Trophoblast cell (in vitro differentiated cells and primary cell): ENCODE measurements at regions not wholly inside any gene's neighbourhood (a gene's known extent, or its start where the extent isn't known, plus 50 kb on each side); places are given as distances from the start of the nearest gene placed in this dataset.

Experiments used
- DNase-seq, 2 donors: peaks; one replicate each; pipeline ENCODE4 v3.0.0-alpha.2; 2016
- H2AFZ ChIP-seq: 2 replicates; pipeline ENCODE4 v1.6.1; 2013; ENCODE audit warnings: low read length, moderate library complexity, mild to moderate bottlenecking; ENCODE audit not compliant: insufficient read depth, poor library complexity
- H2AK5ac ChIP-seq: 2 replicates; pipeline ENCODE4 v1.6.1; 2013; ENCODE audit warnings: mild to moderate bottlenecking, low read length
- H2BK120ac ChIP-seq: 2 replicates; pipeline ENCODE4 v1.6.1; 2013; ENCODE audit warnings: low read length, mild to moderate bottlenecking, moderate library complexity; ENCODE audit not compliant: insufficient read depth, poor library complexity
- H2BK12ac ChIP-seq: 2 replicates; pipeline ENCODE4 v1.6.1; 2013; ENCODE audit warnings: mild to moderate bottlenecking, low read length, moderate library complexity
- H2BK5ac ChIP-seq: 2 replicates; pipeline ENCODE4 v1.6.1; 2013; ENCODE audit warnings: low read length, low read depth, moderate library complexity, mild to moderate bottlenecking; ENCODE audit not compliant: poor library complexity
- H3K14ac ChIP-seq: 2 replicates; pipeline ENCODE4 v1.6.1; 2013; ENCODE audit warnings: mild to moderate bottlenecking, low read length
- H3K18ac ChIP-seq: 2 replicates; pipeline ENCODE4 v1.6.1; 2013; ENCODE audit warnings: mild to moderate bottlenecking, low read length
- H3K23ac ChIP-seq: 2 replicates; pipeline ENCODE4 v1.6.1; 2013; ENCODE audit warnings: low read length
- H3K27ac ChIP-seq: 2 replicates; pipeline ENCODE4 v1.5.1; 2013; ENCODE audit warnings: low read depth, mild to moderate bottlenecking, inconsistent platforms, low read length, moderate library complexity
- H3K27me3 ChIP-seq: 2 replicates; pipeline ENCODE4 v1.6.1; 2013; ENCODE audit warnings: inconsistent platforms, mild to moderate bottlenecking, low read length, moderate library complexity; ENCODE audit not compliant: insufficient read depth
- H3K36me3 ChIP-seq, 2 experiments: 1 replicate in 1 of 2; 2 replicates in 1 of 2; pipeline ENCODE4 v1.6.1; 2013; ENCODE audit warnings: low read length in 2 of 2, mild to moderate bottlenecking in 2 of 2, moderate library complexity in 1 of 2; ENCODE audit not compliant: insufficient read depth in 2 of 2, control insufficient read depth in 1 of 2
- H3K4ac ChIP-seq: 2 replicates; pipeline ENCODE4 v1.6.1; 2013; ENCODE audit warnings: low read depth, mild to moderate bottlenecking, low read length, moderate library complexity
- H3K4me1 ChIP-seq, 2 experiments: 1 replicate in 1 of 2; 2 replicates in 1 of 2; pipeline ENCODE4 v1.6.1; 2013; ENCODE audit warnings: low read length in 2 of 2, mild to moderate bottlenecking in 2 of 2, moderate library complexity in 1 of 2; ENCODE audit not compliant: insufficient read depth in 2 of 2, control insufficient read depth in 1 of 2
- H3K4me2 ChIP-seq: 2 replicates; pipeline ENCODE4 v1.6.1; 2013; ENCODE audit warnings: inconsistent platforms, mild to moderate bottlenecking, low read length, moderate library complexity
- H3K4me3 ChIP-seq: 2 replicates; pipeline ENCODE4 v1.5.1; 2013; ENCODE audit warnings: mild to moderate bottlenecking, low read depth, low read length, inconsistent platforms
- H3K79me1 ChIP-seq: one replicate; pipeline ENCODE4 v1.6.1; 2013; ENCODE audit warnings: low read length
- H3K79me2 ChIP-seq: 2 replicates; pipeline ENCODE4 v1.6.1; 2013; ENCODE audit warnings: low read length, mild to moderate bottlenecking; ENCODE audit not compliant: control insufficient read depth, insufficient read depth, poor library complexity
- H3K9ac ChIP-seq: 2 replicates; pipeline ENCODE4 v1.6.1; 2013; ENCODE audit warnings: mild to moderate bottlenecking, low read length
- H3K9me3 ChIP-seq: 2 replicates; pipeline ENCODE4 v1.6.1; 2013; ENCODE audit warnings: low read depth, mild to moderate bottlenecking, control low read depth, inconsistent platforms, low read length; ENCODE audit not compliant: insufficient read depth
- H4K12ac ChIP-seq: 2 replicates; pipeline ENCODE4 v1.6.1; 2013; ENCODE audit warnings: low read depth, mild to moderate bottlenecking, low read length, moderate library complexity
- H4K8ac ChIP-seq: 2 replicates; pipeline ENCODE4 v1.6.1; 2013; ENCODE audit warnings: low read depth, mild to moderate bottlenecking, low read length, moderate library complexity
- H4K91ac ChIP-seq: one replicate; pipeline ENCODE4 v1.6.1; 2013; ENCODE audit warnings: low read depth, mild to moderate bottlenecking, low read length, moderate library complexity
- WGBS: extraction: QIAGEN DNeasy Blood & Tissue Kit; methylation state at CpG from one replicate; pipeline ENCODE4 v1.1.7; 2013; ENCODE audit warnings: missing lambda C conversion rate; ENCODE audit not compliant: insufficient read length, insufficient coverage; ENCODE audit errors: extremely low coverage; 5-methylcytosine and 5-hydroxymethylcytosine counted together

- H2AFZ ChIP-seq = no peak overlapping the region
- H4K12ac ChIP-seq = no peak overlapping the region
- no peaks in the 10 kb centered on the region for H3K27me3 ChIP-seq
- no peak overlapping the region for H3K18ac ChIP-seq
- no peak overlapping the region for H2BK5ac ChIP-seq
- DNase-seq = no peak
- no peak overlapping the region for H4K8ac ChIP-seq
- H3K9me3 ChIP-seq = no peaks in the 10 kb centered on the region
- no peak overlapping the region for H3K27ac ChIP-seq
- no peak overlapping the region for H3K9ac ChIP-seq
- no peak overlapping the region for H3K4me3 ChIP-seq
- H3K14ac ChIP-seq = no peak overlapping the region
- WGBS = no CpG with 5 or more reads among the region's 11 CpGs
- no peak overlapping the region for H3K23ac ChIP-seq
- H3K4ac ChIP-seq = no peak overlapping the region
- no peaks in the 10 kb centered on the region for H3K79me2 ChIP-seq
- H3K79me1 ChIP-seq = no peaks in the 10 kb centered on the region
- H3K4me1 ChIP-seq = no peaks in the 10 kb centered on the region
- no peak overlapping the region for H2BK12ac ChIP-seq
- H4K91ac ChIP-seq = no peak overlapping the region
- H2AK5ac ChIP-seq = no peak overlapping the region
- H3K4me2 ChIP-seq = no peak overlapping the region
- no peak overlapping the region for H2BK120ac ChIP-seq
- H3K36me3 ChIP-seq = no peaks in the 10 kb centered on the region
Measured at GRCh38 chr19:30318936-30319335, 53.2 kb upstream of the ZNF536 start.

- H3K9ac ChIP-seq = no peak overlapping the region
- H3K23ac ChIP-seq = no peak overlapping the region
- H3K79me2 ChIP-seq = no peaks in the 10 kb centered on the region
- no peaks in the 10 kb centered on the region for H3K9me3 ChIP-seq
- no peaks in the 10 kb centered on the region for H3K4me1 ChIP-seq
- H2BK12ac ChIP-seq = no peak overlapping the region
- no peak overlapping the region for H3K27ac ChIP-seq
- no peak overlapping the region for H2AFZ ChIP-seq
- H3K4ac ChIP-seq = no peak overlapping the region
- H4K12ac ChIP-seq = no peak overlapping the region
- no peak overlapping the region for H2BK120ac ChIP-seq
- no peak overlapping the region for H4K8ac ChIP-seq
- no peak overlapping the region for H3K18ac ChIP-seq
- H3K27me3 ChIP-seq = no peaks in the 10 kb centered on the region
- H2AK5ac ChIP-seq = no peak overlapping the region
- DNase-seq = no peak
- no peak overlapping the region for H3K14ac ChIP-seq
- H3K79me1 ChIP-seq = no peaks in the 10 kb centered on the region
- no CpG with 5 or more reads among the region's 2 CpGs for WGBS
- no peak overlapping the region for H4K91ac ChIP-seq
- no peaks in the 10 kb centered on the region for H3K36me3 ChIP-seq
- no peak overlapping the region for H2BK5ac ChIP-seq
- no peak overlapping the region for H3K4me3 ChIP-seq
- H3K4me2 ChIP-seq = no peak overlapping the region
Measured at GRCh38 chr19:30319411-30319810, 52.8 kb upstream of the ZNF536 start.

GRCh38 chr19:30319876-30320275 is 52.3 kb upstream of the ZNF536 start:
- H3K14ac ChIP-seq = no peak overlapping the region
- no peaks in the 10 kb centered on the region for H3K79me2 ChIP-seq
- H4K8ac ChIP-seq = no peak overlapping the region
- H3K4ac ChIP-seq = no peak overlapping the region
- H4K12ac ChIP-seq = no peak overlapping the region
- H4K91ac ChIP-seq = no peak overlapping the region
- H2BK5ac ChIP-seq = no peak overlapping the region
- H3K23ac ChIP-seq = no peak overlapping the region
- no peak overlapping the region for H3K4me2 ChIP-seq
- no peaks in the 10 kb centered on the region for H3K36me3 ChIP-seq
- H2BK120ac ChIP-seq = no peak overlapping the region
- no peaks in the 10 kb centered on the region for H3K79me1 ChIP-seq
- H2AFZ ChIP-seq = no peak overlapping the region
- no peaks in the 10 kb centered on the region for H3K4me1 ChIP-seq
- H2AK5ac ChIP-seq = no peak overlapping the region
- no peak overlapping the region for H3K9ac ChIP-seq
- no peak for DNase-seq
- no peak overlapping the region for H3K27ac ChIP-seq
- no peak overlapping the region for H3K4me3 ChIP-seq
- H3K18ac ChIP-seq = no peak overlapping the region
- H3K27me3 ChIP-seq = no peaks in the 10 kb centered on the region
- no peak overlapping the region for H2BK12ac ChIP-seq
- H3K9me3 ChIP-seq = no peaks in the 10 kb centered on the region

DNA sequence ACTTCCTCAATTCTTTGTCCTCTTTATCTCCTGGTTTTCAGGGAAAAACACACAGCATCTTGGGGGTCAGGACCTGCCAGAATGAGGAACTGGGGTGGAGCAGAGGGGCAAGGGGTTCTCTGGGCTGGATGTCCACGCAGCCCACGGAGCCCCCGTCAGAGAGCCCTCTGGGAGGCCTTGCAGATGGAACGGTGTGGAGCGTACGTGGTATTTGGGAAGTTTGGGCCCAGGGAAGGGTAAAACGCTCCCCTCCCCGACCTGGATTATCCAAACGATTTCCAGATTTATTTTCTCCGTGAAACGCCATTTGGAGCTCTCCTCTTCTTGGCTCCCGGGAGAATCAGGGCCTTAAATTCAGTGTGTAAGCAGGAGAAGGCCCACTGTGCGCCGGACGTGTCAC is 51.7 kb upstream of the ZNF536 start:
- Histone ChIP-seq H3K4me3 (no peak overlapping the region), H3K79me2 (no peaks in the 10 kb centered on the region), H2BK120ac (no peak overlapping the region), H3K14ac (no peak overlapping the region), H2BK5ac (no peak overlapping the region), H3K27me3 (no peaks in the 10 kb centered on the region), H3K4ac (no peak overlapping the region), H3K23ac (no peak overlapping the region), H3K9me3 (no peaks in the 10 kb centered on the region), H2BK12ac (no peak overlapping the region), H2AFZ (no peak overlapping the region), H3K27ac (no peak overlapping the region), H3K9ac (no peak overlapping the region), H3K79me1 (no peaks in the 10 kb centered on the region), H4K12ac (no peak overlapping the region), H3K18ac (no peak overlapping the region), H3K36me3 (no peaks in the 10 kb centered on the region), H4K8ac (no peak overlapping the region), H3K4me1 (no peaks in the 10 kb centered on the region), H3K4me2 (no peak overlapping the region), H2AK5ac (no peak overlapping the region), H4K91ac (no peak overlapping the region)
- no peak for DNase-seq
- no CpG with 5 or more reads among the region's 15 CpGs for WGBS

GRCh38 chr19:30320916-30321315 is 51.3 kb upstream of the ZNF536 start:
- no peaks in the 10 kb centered on the region for H3K36me3 ChIP-seq
- H3K23ac ChIP-seq = no peak overlapping the region
- no peak overlapping the region for H3K18ac ChIP-seq
- no peak overlapping the region for H3K27ac ChIP-seq
- no peak overlapping the region for H2BK120ac ChIP-seq
- H4K8ac ChIP-seq = no peak overlapping the region
- no peak overlapping the region for H3K9ac ChIP-seq
- H3K4me3 ChIP-seq = no peak overlapping the region
- DNase-seq = no peak
- no peak overlapping the region for H2BK5ac ChIP-seq
- WGBS = no CpG with 5 or more reads among the region's 11 CpGs
- no peaks in the 10 kb centered on the region for H3K27me3 ChIP-seq
- no peak overlapping the region for H3K4ac ChIP-seq
- H3K14ac ChIP-seq = no peak overlapping the region
- H2AFZ ChIP-seq = no peak overlapping the region
- H3K4me1 ChIP-seq = no peaks in the 10 kb centered on the region
- no peak overlapping the region for H3K4me2 ChIP-seq
- H3K9me3 ChIP-seq = no peaks in the 10 kb centered on the region
- no peak overlapping the region for H2BK12ac ChIP-seq
- no peaks in the 10 kb centered on the region for H3K79me1 ChIP-seq
- H4K91ac ChIP-seq = no peak overlapping the region
- H3K79me2 ChIP-seq = no peaks in the 10 kb centered on the region
- H2AK5ac ChIP-seq = no peak overlapping the region
- H4K12ac ChIP-seq = no peak overlapping the region
